Muscle of arm (tissue), 1 donor: ENCODE measurements at regions not wholly inside any gene's neighbourhood (a gene's known extent, or its start where the extent isn't known, plus 50 kb on each side); places are given as distances from the start of the nearest gene placed in this dataset.

Experiments used
- DNase-seq: peaks from one replicate; pipeline ENCODE4 v3.0.0-alpha.2; 2013

DNA sequence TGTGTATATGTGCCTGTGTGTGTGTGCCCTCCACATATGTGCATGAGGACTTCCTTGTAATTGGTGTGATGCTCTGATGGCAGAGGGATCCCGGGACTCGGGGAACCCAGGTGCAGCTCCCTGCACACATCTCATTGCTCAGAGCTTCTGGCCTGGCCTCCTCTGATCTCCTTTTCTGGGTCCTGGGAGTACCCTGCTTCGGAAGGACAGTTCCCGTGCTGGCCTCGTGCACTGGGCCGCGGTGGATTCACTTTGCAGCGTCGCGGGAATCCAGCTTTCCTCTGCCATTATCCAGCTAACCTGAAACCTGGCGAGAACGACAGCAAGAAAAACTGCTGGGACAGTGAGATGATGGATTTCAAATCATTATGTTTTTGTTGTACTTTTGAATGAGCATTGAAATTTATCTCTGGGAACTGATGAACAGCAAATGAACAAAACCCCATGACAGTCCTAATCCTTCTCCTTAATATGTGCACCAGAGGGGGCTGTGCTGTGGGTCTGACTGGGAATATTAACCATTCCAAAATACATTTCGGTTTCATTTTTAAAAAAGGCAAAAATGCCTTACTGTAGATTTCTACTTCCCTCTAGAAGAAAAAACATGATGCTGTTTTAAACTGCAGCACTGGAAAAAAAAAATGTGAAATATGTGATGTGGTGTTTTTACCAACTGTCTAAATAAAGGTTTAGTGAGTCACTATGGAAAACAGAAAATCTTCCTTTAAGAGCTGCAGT is 78.2 kb downstream of the PTGR3 start:
- peak; percentile 31 for DNase-seq

DNA sequence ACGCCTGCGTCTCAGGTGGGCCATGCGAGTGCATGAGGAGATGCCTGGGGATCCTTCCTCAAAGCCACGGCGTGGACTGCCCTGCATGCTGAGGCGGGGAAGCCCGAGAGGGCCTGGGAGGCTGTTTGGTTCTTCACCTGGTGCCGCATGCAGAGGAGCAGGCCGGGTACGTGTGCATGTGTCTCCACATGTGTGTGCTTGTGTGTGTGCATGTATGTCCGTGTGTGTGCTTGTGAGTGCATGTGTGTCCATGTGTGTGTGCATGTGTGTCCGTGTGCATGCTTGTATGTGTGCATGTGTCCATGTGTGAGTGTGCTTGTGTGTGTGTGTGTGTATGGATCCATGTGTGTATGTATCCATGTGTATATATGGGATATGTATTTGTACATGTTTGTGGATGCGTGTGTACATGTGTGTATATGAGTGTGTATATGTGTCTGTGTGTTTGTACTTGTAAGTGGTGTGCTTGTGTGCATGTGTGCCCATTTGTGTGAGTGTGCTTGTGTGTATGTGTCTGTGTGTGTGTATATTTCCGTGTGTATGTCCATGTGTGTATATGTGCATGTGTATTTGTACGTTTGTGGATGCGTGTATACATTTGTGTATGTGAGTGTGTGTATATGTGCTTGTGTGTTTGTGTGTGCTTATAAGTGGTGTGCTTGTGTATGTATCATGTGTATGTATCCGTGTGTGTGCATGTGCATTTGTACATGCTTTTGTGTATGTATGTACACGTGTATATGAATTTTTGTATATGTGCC is 79.0 kb downstream of the PTGR3 start:
- no peak for DNase-seq

DNA sequence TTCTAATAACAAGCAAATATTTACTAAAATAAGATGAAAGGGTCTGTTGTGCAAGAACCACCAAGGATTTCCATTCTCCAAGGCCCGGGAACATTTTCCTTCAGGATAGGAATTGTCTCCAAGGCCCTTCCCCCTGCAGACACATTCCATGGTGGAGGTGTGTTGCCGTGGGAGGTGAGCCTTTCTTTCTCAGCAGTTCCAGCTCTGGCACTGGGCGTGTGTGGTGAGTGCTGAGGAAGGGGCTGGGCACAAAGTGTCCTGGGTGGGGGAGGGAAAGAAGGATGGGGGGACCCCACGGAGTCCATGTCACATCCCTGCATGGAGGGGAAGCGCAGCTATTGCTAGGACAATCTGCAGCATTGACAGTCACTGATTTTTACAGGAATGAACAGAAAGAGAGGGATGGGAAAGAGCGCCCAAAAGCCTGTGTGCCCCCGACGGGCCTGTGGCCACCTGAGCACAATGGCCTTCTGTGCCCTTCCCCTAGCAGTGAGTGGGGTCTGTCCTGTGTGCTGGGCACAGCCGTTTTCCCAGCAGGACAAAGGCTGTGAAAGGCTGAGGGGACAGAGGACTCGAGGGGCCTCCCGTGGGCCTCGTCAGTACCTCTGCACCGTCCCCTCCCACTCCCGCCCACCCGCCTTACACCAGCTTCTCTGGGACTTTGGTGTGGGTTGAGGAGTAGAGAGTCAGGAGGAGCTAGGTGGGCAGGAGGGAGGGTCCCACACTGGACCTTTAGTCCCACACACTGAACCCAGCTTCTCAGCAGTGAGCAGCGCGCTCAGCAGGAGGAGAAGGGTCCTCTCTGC is 79.8 kb downstream of the PTGR3 start:
- no peak for DNase-seq

DNA sequence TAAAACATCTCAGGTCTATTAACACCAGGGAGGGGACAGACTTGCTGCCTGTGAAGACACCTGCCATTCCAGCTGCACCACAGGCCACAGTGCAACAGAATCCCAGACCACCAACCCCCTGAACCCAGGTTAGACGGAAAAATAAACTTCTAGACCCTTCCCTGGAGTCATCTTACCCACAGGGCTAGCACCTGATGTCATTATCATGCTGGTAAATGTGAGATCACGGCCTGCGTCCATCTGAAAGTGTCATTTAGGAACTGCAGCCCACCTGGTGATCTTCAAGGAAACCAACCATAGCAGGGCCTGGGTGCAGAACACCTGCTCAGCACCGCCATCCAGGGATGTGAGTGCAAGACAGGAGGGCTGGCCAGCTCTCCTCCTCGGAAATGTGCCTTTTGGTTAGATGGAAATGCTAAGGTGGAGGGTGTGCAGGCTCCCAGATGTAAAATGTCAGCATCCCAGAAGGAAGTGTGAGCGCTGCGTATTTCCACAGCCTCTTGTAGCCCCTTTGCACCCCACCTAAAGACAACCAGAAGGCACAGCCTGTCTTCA is 80.8 kb downstream of the PTGR3 start:
- DNase-seq, result no peak

DNA sequence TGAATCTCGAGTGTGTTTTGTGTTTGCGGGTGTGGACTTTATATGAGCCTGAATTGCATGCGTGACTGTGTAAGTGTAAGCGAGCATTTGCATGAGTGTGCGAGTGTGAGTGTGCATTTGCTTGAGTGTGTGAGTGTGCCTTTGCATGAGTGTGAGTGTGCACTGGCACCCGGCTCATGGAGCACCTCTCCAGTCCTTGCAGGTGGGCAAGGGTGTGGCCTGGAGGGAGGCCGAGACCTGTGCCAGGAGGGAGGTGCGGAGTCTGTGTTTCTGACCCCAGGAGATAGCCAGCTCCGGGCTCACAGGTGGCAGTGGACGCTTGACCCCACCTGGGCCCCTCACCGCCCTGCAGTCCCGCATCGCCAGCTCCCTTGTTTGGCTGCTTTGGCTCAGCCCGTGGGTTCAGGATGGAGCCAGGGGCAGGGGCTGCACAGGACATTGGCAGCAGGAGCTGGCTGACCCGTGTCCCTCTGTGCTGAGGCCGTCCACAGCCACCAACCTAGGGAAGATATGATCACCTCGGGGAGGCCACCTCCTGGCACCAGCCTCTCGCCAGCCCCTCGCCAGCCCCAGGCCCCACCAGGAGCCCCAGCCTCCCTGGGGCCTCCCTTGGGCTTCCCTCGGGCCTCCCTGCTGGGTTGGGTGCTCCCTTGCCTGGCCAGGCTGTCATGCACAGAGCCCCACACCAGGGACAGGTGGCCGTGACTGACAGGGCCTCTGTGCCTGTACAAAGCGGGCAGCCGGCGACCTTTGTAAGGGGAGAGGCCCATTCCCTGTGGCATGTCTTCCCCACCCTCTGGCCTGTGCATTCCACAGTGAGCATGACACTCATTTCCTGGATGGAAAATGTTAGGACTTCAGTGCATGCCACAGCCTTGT is 81.6 kb downstream of the PTGR3 start:
- no peak for DNase-seq

DNA sequence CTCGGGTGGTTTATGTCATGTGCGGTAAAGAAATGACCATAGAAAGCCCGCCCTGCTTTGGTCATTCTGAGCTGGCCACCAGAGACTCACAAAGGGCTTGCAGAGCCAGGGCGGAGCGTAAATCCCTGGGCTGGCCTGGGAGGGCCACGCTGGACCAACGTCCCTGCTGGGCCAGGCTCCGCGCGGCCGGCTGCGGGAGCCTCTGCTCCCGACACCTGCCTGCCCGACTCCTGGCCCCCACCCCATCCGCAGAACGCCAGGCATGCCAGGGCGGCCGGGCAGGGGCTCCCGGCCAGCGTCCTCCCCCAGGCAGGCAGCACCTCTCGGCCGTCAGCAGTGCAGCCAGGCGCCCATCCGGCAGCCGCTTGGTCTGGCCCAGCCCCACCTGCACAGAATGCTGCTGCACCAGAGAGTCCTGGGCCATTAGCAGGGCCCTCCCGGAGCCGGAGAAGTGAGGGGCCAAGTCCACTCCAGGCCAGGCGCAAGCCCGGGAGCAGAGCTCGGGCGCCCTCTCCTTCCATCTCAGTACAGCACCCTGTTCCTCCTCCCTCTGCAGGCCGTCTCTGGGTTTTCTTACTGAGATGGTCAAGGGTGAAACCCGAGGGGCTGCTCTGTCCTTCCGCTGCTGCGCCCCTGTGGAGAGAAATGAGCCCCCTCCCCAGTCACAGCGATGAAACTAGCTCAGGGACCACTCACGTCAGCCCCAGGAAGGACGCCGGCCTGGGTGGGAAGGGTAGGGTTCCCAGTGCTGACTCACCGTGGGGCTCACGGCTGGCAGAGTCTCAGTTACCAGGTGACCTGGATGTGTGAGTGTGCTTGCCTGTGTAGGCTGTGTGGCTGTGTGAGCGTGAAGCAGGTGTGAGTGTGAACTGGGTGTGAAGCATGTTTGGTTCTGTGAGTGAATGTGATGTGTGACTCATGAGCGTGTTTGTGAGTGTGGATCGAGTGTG is 83.3 kb downstream of the PTGR3 start:
- no peak for DNase-seq

DNA sequence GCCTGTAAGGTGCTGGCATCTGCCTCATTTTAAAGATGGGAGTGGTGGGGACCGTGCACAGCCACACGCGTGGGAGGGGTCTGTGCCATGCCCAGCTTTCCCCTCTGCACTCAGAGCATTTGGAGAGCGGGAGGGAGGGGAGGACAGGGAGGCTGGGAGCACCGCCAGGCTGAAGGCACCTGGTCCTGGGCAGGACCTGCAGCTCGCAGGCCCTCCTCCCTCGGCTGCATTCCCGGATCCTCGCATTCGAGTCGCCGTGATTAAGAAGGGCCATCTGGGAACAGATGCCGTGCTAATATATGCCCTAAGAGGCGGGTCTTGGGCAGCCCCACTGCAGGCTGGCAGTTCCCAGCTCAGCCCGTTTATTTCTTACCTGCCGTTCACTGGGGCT is 84.0 kb downstream of the PTGR3 start:
- DNase-seq, result no peak

DNA sequence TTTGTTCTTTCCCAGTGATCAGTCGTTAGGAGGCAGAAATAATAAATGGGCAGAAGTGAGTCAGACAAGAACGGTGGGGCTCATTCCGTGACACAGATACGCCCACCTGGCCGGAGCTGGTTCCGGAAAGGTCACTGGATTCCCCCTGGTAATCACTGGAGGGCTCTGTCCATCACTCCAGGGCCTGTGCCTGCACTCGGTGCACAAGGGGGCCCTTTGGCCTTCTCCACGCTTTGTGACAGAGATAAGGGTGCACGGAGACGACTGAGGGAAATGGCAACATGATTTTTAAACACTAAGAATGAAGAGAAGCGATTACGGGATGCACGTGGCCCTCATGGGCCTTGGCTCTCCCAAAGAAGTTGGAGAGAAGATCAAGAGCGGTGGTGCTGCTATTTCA is 84.4 kb downstream of the PTGR3 start:
- DNase-seq, result no peak

DNA sequence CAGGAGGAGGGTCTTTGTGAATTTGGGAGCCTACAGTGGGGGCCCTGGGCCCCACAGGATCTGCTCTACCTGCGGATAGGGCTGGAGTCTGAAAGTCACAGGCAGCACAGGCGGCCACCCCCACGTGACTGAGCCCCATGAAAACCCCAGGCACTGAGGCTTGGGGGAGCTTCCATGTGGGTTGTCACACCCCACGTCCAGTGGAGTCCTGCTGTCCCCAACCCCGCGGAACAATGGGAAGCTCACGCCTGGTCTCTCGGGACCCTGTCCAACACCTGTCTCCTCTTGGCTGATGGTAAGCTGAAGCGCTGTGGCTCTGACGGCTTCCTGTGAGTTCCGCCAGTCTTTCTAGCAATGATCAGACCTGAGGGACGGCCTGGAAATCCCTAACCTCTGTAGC is 85.8 kb downstream of the PTGR3 start:
- DNase-seq, result no peak

DNA sequence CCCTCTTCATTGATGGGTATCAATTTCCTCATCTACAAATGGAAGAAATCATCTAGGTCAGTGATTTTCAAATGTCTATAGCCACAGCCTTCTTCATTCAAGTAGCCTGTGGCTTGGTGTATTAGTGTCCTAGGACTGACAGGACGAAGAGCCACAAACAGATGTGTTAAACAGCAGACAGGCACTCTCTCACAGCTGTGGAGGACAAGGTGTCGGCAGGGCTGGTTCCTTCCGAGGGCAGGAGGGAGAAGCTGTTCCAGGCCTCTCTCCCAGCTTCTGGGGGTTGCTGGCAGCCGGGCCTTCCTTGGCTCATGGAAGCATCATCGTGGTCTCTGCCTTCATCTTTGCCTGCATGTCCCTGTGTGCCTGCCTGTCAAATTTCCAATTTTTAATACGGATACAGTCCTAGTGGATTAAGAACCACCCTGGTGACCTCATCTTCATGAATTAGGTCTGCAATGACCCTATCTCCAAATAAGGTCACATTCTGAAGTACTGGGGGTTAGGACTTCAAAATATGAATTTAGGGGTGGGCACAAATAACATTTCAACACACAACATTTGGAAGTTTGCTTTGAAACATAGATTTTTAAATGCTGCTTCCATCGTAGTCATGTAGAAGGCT is 86.5 kb downstream of the PTGR3 start:
- DNase-seq, result no peak

DNA sequence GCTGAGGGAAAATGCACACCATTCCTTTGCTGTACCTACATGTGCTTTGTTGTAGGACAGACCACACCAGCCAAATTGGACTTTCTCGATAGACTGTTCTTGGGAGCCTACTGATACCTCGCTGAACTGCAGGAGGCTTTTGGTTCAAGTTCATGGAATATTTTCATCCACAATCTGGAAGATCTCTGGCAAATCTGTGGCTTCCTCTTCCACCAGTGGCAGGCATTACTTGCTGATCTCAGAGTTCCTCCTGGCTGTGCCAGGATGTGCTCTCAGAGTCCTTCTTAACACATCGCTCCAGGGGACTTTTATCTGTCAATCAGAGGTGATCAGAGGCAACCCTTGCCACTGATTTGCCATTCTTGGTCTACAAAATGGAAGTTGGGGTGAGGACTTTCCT is 87.7 kb downstream of the PTGR3 start:
- no peak for DNase-seq

DNA sequence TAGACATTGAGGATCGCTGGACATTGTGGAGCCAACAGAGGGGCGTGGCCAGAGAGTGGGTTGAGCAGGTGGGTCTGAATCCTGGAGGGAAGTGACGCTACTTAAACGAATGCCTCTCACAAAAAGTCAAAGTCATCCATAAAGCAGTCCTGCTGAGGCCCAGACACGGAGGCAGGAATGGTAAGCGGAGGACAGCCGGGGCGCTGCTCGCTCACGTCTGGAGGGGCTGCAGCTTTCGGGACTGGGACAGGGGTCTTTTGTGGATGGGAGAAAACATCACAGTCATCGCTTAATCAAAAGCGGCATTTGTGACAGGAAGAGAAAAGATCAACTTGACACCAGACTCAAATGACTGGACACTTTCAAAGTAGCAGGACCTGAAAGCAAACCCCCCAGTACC is 88.4 kb downstream of the PTGR3 start:
- DNase-seq, result no peak

DNA sequence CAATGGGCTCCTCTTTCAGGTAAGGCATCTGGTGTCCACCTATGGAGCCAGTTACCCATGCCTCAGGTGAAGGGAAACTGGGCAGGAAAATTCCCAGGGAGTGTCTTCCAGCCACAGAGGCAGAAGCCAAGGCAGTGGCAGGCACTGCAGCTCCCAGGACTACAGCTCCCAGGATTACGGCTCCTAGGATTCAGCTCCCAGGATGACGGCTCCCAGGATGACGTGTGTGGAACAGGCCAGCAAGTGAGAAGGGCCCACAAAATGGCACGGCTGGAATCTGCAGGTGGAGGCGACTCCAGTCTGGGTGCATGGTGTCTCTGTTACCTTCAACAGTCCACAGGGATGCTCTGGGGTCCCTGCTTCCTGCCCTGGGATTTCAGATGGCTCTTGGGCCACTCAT is 92.1 kb downstream of the PTGR3 start:
- DNase-seq, result no peak

DNA sequence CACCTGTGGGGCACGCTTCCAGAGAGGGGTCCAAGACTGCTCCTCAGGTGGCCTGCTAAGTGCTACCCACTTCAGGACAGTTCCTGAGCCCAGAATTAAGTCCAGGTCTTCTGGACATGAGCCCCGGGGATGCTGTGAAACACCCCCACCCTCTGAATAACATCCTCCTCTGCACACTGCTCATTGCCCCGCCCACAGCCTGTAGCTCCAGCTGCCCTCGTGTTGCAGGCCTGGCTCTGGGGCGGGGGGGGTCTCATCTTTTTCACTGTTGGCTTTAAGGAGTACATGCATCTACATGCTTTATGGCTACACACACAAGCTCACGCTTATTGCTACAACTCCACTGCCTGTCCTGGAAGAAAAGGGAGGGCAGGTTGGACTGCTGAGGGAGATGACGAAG is 92.8 kb downstream of the PTGR3 start:
- no peak for DNase-seq

DNA sequence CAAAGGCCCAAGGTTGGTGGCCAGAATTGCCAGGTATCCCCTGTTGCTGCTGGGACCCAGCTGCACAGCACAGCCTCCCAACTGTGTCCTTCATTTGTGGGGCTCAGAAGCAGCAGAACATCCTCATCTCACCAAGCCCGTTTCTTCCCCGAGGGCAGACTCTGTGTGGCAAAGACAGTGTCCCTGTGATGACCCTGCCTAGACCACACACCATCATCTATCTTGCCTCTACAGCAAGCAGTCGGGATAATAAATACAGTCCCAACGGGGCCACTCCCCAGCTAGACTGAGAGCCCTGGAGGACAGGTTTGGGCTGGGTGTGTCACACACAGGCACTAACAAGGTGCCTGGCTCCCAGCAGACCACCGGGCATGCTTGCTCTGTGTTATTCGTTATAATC is 93.4 kb downstream of the PTGR3 start:
- DNase-seq, result no peak
